GM12872 (cell line): ENCODE measurements at regions not wholly inside any gene's neighbourhood (a gene's known extent, or its start where the extent isn't known, plus 50 kb on each side); places are given as distances from the start of the nearest gene placed in this dataset.
A peak's percentile ranks its signal among the peaks of the same experiment; 100 is the strongest.

ENCODE experiments used
- TF ChIP-seq, protein P1 (sequence below): IDR thresholded peaks from 3 replicates; pipeline ENCODE4 v1.5.1; 2011; ENCODE audit warnings: low read depth, mild to moderate bottlenecking, low read length, moderate library complexity; ENCODE audit not compliant: insufficient read depth

GRCh38 chr4:116215622-116216021 lies 869.8 kb downstream of the TRAM1L1 start:
- TF ChIP-seq, protein P1, sequence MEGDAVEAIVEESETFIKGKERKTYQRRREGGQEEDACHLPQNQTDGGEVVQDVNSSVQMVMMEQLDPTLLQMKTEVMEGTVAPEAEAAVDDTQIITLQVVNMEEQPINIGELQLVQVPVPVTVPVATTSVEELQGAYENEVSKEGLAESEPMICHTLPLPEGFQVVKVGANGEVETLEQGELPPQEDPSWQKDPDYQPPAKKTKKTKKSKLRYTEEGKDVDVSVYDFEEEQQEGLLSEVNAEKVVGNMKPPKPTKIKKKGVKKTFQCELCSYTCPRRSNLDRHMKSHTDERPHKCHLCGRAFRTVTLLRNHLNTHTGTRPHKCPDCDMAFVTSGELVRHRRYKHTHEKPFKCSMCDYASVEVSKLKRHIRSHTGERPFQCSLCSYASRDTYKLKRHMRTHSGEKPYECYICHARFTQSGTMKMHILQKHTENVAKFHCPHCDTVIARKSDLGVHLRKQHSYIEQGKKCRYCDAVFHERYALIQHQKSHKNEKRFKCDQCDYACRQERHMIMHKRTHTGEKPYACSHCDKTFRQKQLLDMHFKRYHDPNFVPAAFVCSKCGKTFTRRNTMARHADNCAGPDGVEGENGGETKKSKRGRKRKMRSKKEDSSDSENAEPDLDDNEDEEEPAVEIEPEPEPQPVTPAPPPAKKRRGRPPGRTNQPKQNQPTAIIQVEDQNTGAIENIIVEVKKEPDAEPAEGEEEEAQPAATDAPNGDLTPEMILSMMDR, result no peak

DNA sequence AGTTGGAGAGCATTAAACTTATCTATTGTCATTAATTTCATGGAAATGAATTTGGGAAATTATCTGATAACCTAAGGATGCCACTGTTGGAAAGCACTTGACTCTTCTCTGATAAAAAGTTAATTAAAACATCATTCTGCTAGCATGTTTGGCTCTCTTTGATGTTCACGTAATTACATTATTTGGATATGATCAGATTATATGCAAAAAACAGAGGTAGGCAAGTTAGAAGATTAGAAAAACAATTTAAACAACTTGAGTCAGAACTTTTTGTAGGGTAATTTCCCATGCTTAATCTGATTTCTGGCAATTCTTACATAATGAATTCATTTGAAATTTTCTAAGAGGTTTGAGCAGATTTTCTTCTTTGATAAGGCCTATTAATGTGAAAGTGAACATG lies 882.9 kb downstream of the TRAM1L1 start:
- TF ChIP-seq, protein P1, result no peak

DNA sequence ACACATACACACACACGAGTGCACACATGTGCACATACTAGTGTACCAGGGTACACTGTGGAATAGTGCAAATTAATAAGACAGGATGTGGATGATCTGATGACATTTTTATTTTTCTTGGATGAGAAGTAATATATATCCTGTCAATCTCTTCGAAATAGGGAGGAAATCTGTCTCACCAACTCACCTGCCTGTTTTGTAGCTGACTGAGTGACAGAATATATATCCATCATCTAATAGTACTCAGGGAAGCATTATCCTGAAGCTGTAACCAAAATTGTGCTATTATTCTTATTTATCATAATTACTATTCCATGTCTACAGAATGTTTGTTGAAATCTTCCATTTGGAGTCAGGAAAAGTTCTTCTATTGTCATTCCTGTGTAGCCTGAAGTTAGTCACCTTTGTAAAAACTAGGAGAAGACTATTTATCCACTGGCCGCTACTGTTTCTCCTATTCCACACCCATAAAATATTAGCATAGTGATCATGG lies 888.0 kb downstream of the TRAM1L1 start:
- TF ChIP-seq, protein P1, result no peak

GRCh38 chr4:116183241-116183640 lies 902.1 kb downstream of the TRAM1L1 start:
- TF ChIP-seq, protein P1, result no peak

DNA sequence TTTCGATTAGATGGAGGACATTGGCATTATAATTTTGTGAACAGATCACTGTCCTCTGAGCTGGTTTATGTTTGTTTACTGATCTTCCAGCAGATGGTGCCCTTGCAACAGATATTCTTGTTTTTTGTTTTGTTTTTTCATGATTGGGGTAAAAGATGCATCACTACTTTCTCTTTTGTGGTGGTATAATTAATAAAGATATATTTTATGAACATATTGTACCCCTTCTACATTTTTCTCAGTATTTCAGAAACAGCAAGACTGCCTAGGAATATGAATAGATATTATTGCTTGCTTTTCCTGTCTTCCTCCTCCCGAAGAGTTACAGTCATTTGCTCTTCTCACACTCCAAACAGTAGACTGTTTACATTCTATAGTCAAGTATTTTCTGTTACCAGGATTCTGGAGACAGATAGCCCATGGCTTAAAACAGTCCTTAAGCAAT lies 905.2 kb downstream of the TRAM1L1 start:
- TF ChIP-seq, protein P1, result peak; percentile 46; the same call in 1 of the 3 replicates

DNA sequence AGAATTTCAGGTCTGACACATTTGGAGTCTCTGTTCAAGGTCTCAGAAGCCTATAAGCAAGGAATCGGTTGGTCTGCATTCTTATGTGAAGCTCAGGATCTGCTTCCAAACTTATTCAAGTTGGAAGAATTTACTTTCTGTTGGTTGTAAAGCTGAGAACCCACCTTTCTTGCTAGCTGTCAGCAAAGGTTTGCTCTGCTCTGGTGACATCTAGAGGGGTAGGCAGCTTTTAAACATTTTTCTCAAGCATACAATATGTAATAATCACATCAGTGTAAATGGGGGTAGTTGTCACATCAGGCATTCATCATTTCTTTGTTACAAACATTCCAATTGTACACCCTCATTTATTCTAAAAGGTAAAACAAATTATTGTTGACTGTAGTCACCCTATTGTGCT lies 935.2 kb downstream of the TRAM1L1 start:
- TF ChIP-seq, protein P1, result 0 out of 3 replicates have a peak, but pooled peaks have one; percentile 11

DNA sequence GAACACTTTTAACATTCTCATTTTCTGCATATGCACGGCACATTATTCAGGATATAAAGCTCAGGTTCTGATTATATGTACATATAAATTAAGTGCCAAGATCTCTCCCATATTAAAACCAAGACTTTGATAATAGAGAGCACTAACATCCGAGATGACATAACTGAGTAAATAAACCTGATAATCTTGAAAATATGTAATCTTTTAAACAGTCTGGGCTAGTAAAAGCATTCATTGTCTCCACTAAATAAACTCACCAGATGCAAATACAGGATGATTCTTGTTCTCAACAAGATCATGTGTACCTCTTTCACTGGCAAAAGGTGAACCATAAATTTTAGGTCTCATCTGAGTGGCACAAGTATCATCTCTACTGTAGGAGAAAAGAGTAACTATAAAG lies 942.2 kb downstream of the TRAM1L1 start:
- TF ChIP-seq, protein P1, result no peak

GRCh38 chr4:116132946-116133345 lies 952.4 kb downstream of the TRAM1L1 start:
- TF ChIP-seq, protein P1, result no peak
